ENCODE measurements at regions not wholly inside any gene's neighbourhood (a gene's known extent, or its start where the extent isn't known, plus 50 kb on each side); places are given as distances from the start of the nearest gene placed in this dataset.

GRCh38 chr3:40764747-40765146 lies 240.0 kb downstream of the ZNF621 start:
- TF ChIP-seq SUZ12 (IDR thresholded peaks at IDR 0.05) (no peak), SP1 (IDR thresholded peaks at IDR 0.05) (no peak), NFRKB (IDR thresholded peaks at IDR 0.05) (no peak), HDGF (IDR thresholded peaks at IDR 0.05; ENCODE audit: borderline replicate concordance) (no peak), BHLHE40 (IDR thresholded peaks at IDR 0.05; ENCODE audit: borderline replicate concordance) (no peak), FOXA1 (IDR thresholded peaks at IDR 0.05) (no peak), FOXK2 (IDR thresholded peaks at IDR 0.05) (no peak), ELF4 (IDR thresholded peaks at IDR 0.05) (no peak)
